ENCODE measurements at regions not wholly inside any gene's neighbourhood (a gene's known extent, or its start where the extent isn't known, plus 50 kb on each side); places are given as distances from the start of the nearest gene placed in this dataset.

- Histone ChIP-seq H3K4me3 (ENCODE audit: control insufficient read depth in 1 of 7, extremely low read depth in 1 of 7, insufficient read depth in 4 of 7, low read depth in 2 of 7, low read length in 6 of 7) (no peak overlapping the region), H3K36me3 (ENCODE audit: control insufficient read depth in 4 of 4, insufficient read depth in 4 of 4, low read length in 3 of 4) (no peaks in the 10 kb centered on the region), H3K27ac (ENCODE audit: insufficient read depth in 1 of 2, low read depth in 1 of 2, low read length in 2 of 2, poor library complexity in 1 of 2, severe bottlenecking in 2 of 2) (no peak overlapping the region), H3K9me3 (ENCODE audit: control extremely low read depth in 1 of 5, control insufficient read depth in 4 of 5, insufficient read depth in 2 of 5, low read depth in 1 of 5, low read length in 4 of 5) (peaks cover 0 to 4% (median 0%) of the 10 kb centered on the region in 5 experiments), H3K27me3 (replicated peaks in 2 of 5; ENCODE audit: control insufficient read depth in 4 of 5, insufficient read depth in 5 of 5, low read length in 4 of 5) (peaks cover 0 to 5% (median 0%) of the 10 kb centered on the region in 5 experiments), H3K4me1 (ENCODE audit: control extremely low read depth in 1 of 4, control insufficient read depth in 4 of 4, insufficient read depth in 4 of 4, low read length in 3 of 4) (peaks cover 0 to 2% (median 0%) of the 10 kb centered on the region in 4 experiments)
- ChIA-PET CTCF (interaction anchor here (0.8 to 2.6 kb wide), 5 partner anchors 11 to 1210 kb away, joined by 3 to 12 read pairs (median 3); no protein-coding TSS in a partner anchor), POLR2A (no interaction called here)
- WGBS (ENCODE audit: insufficient coverage), result 100% methylated on average over 1 of the region's 1 CpG
- no peak for DNase-seq
Observed at GRCh38 chr1:55374216-55374615, 159.1 kb upstream of the USP24 start.

GRCh38 chr1:55369474-55369873 lies 154.3 kb upstream of the USP24 start:
- CTCF ChIA-PET, result no interaction called here
- H3K4me1 ChIP-seq (ENCODE audit: control extremely low read depth in 1 of 4, control insufficient read depth in 4 of 4, insufficient read depth in 4 of 4, low read length in 3 of 4), result no peaks in the 10 kb centered on the region
- H3K36me3 ChIP-seq (ENCODE audit: control insufficient read depth in 4 of 4, insufficient read depth in 4 of 4, low read length in 3 of 4), result no peaks in the 10 kb centered on the region
- H3K27me3 ChIP-seq (replicated peaks in 2 of 5; ENCODE audit: control insufficient read depth in 4 of 5, insufficient read depth in 5 of 5, low read length in 4 of 5), result peaks cover 0 to 5% (median 0%) of the 10 kb centered on the region in 5 experiments
- DNase-seq, result no peak
- H3K27ac ChIP-seq (ENCODE audit: insufficient read depth in 1 of 2, low read depth in 1 of 2, low read length in 2 of 2, poor library complexity in 1 of 2, severe bottlenecking in 2 of 2), result no peak overlapping the region
- H3K9me3 ChIP-seq (ENCODE audit: control extremely low read depth in 1 of 5, control insufficient read depth in 4 of 5, insufficient read depth in 2 of 5, low read depth in 1 of 5, low read length in 4 of 5), result peaks cover 0 to 10% (median 5%) of the 10 kb centered on the region in 5 experiments
- POLR2A ChIA-PET, result no interaction called here
- 76% methylated on average over 3 of the region's 6 CpGs for WGBS (ENCODE audit: insufficient coverage)
- H3K4me3 ChIP-seq (ENCODE audit: control insufficient read depth in 1 of 7, extremely low read depth in 1 of 7, insufficient read depth in 4 of 7, low read depth in 2 of 7, low read length in 6 of 7), result no peak overlapping the region

- no peaks in the 10 kb centered on the region for H3K36me3 ChIP-seq (ENCODE audit: control insufficient read depth in 4 of 4, insufficient read depth in 4 of 4, low read length in 3 of 4)
- ChIA-PET POLR2A (no interaction called here), CTCF (no interaction called here)
- 75% methylated on average over 2 of the region's 3 CpGs for WGBS (ENCODE audit: insufficient coverage)
- H3K4me1 ChIP-seq (ENCODE audit: control extremely low read depth in 1 of 4, control insufficient read depth in 4 of 4, insufficient read depth in 4 of 4, low read length in 3 of 4), result no peaks in the 10 kb centered on the region
- H3K27ac ChIP-seq (ENCODE audit: insufficient read depth in 1 of 2, low read depth in 1 of 2, low read length in 2 of 2, poor library complexity in 1 of 2, severe bottlenecking in 2 of 2), result no peak overlapping the region
- H3K9me3 ChIP-seq (ENCODE audit: control extremely low read depth in 1 of 5, control insufficient read depth in 4 of 5, insufficient read depth in 2 of 5, low read depth in 1 of 5, low read length in 4 of 5), result peaks cover 0 to 10% (median 5%) of the 10 kb centered on the region in 5 experiments
- H3K27me3 ChIP-seq (replicated peaks in 2 of 5; ENCODE audit: control insufficient read depth in 4 of 5, insufficient read depth in 5 of 5, low read length in 4 of 5), result peaks cover 0 to 5% (median 0%) of the 10 kb centered on the region in 5 experiments
- DNase-seq, result no peak
- H3K4me3 ChIP-seq (ENCODE audit: control insufficient read depth in 1 of 7, extremely low read depth in 1 of 7, insufficient read depth in 4 of 7, low read depth in 2 of 7, low read length in 6 of 7), result no peak overlapping the region
Observed at GRCh38 chr1:55368698-55369097, 153.5 kb upstream of the USP24 start.

- Histone ChIP-seq H3K4me3 (ENCODE audit: control insufficient read depth in 1 of 7, extremely low read depth in 1 of 7, insufficient read depth in 4 of 7, low read depth in 2 of 7, low read length in 6 of 7) (no peak overlapping the region), H3K4me1 (ENCODE audit: control extremely low read depth in 1 of 4, control insufficient read depth in 4 of 4, insufficient read depth in 4 of 4, low read length in 3 of 4) (peaks cover 0 to 4% (median under 1%) of the 10 kb centered on the region in 4 experiments), H3K27ac (ENCODE audit: insufficient read depth in 1 of 2, low read depth in 1 of 2, low read length in 2 of 2, poor library complexity in 1 of 2, severe bottlenecking in 2 of 2) (no peak overlapping the region), H3K9me3 (ENCODE audit: control extremely low read depth in 1 of 5, control insufficient read depth in 4 of 5, insufficient read depth in 2 of 5, low read depth in 1 of 5, low read length in 4 of 5) (peaks cover 0 to 10% (median 5%) of the 10 kb centered on the region in 5 experiments), H3K27me3 (replicated peaks in 2 of 5; ENCODE audit: control insufficient read depth in 4 of 5, insufficient read depth in 5 of 5, low read length in 4 of 5) (peaks cover 0 to 5% (median 0%) of the 10 kb centered on the region in 5 experiments), H3K36me3 (ENCODE audit: control insufficient read depth in 4 of 4, insufficient read depth in 4 of 4, low read length in 3 of 4) (no peaks in the 10 kb centered on the region)
- POLR2A ChIA-PET, result no interaction called here
- no peak for DNase-seq
- WGBS (ENCODE audit: insufficient coverage), result 94% methylated on average over 7 of the region's 7 CpGs
- CTCF ChIA-PET, result no interaction called here
Observed at GRCh38 chr1:55367273-55367672, 152.1 kb upstream of the USP24 start.

- no peak for DNase-seq
- H3K4me3 ChIP-seq (ENCODE audit: control insufficient read depth in 1 of 7, extremely low read depth in 1 of 7, insufficient read depth in 4 of 7, low read depth in 2 of 7, low read length in 6 of 7), result no peak overlapping the region
- H3K27ac ChIP-seq (ENCODE audit: insufficient read depth in 1 of 2, low read depth in 1 of 2, low read length in 2 of 2, poor library complexity in 1 of 2, severe bottlenecking in 2 of 2), result no peak overlapping the region
- ChIA-PET POLR2A (no interaction called here), CTCF (no interaction called here)
- peaks cover 0 to 3% (median 0%) of the 10 kb centered on the region in 5 experiments for H3K27me3 ChIP-seq (replicated peaks in 2 of 5; ENCODE audit: control insufficient read depth in 4 of 5, insufficient read depth in 5 of 5, low read length in 4 of 5)
- peaks cover 0 to 4% (median under 1%) of the 10 kb centered on the region in 4 experiments for H3K4me1 ChIP-seq (ENCODE audit: control extremely low read depth in 1 of 4, control insufficient read depth in 4 of 4, insufficient read depth in 4 of 4, low read length in 3 of 4)
- 100% methylated on average over 1 of the region's 3 CpGs for WGBS (ENCODE audit: insufficient coverage)
- H3K36me3 ChIP-seq (ENCODE audit: control insufficient read depth in 4 of 4, insufficient read depth in 4 of 4, low read length in 3 of 4), result no peaks in the 10 kb centered on the region
- H3K9me3 ChIP-seq (ENCODE audit: control extremely low read depth in 1 of 5, control insufficient read depth in 4 of 5, insufficient read depth in 2 of 5, low read depth in 1 of 5, low read length in 4 of 5), result peaks cover 0 to 10% (median 5%) of the 10 kb centered on the region in 5 experiments
Observed at GRCh38 chr1:55364216-55364615, 149.1 kb upstream of the USP24 start.

GRCh38 chr1:55363268-55363667 lies 148.1 kb upstream of the USP24 start:
- no peak overlapping the region for H3K4me3 ChIP-seq (ENCODE audit: control insufficient read depth in 1 of 7, extremely low read depth in 1 of 7, insufficient read depth in 4 of 7, low read depth in 2 of 7, low read length in 6 of 7)
- no CpG with 5 or more reads among the region's 1 CpG for WGBS (ENCODE audit: insufficient coverage)
- POLR2A ChIA-PET, result no interaction called here
- peak; percentile 3 to 65 (median 52) for DNase-seq
- peaks cover 0 to 3% (median 0%) of the 10 kb centered on the region in 5 experiments for H3K27me3 ChIP-seq (replicated peaks in 2 of 5; ENCODE audit: control insufficient read depth in 4 of 5, insufficient read depth in 5 of 5, low read length in 4 of 5)
- H3K36me3 ChIP-seq (ENCODE audit: control insufficient read depth in 4 of 4, insufficient read depth in 4 of 4, low read length in 3 of 4), result no peaks in the 10 kb centered on the region
- CTCF ChIA-PET, result interaction anchor here (0.6 to 3.0 kb wide), 4 partner anchors 10 to 72 kb away, joined by 3 to 9 read pairs (median 4); no protein-coding TSS in a partner anchor
- peaks cover 0 to 5% (median 2%) of the 10 kb centered on the region in 5 experiments for H3K9me3 ChIP-seq (ENCODE audit: control extremely low read depth in 1 of 5, control insufficient read depth in 4 of 5, insufficient read depth in 2 of 5, low read depth in 1 of 5, low read length in 4 of 5)
- no peak overlapping the region for H3K27ac ChIP-seq (ENCODE audit: insufficient read depth in 1 of 2, low read depth in 1 of 2, low read length in 2 of 2, poor library complexity in 1 of 2, severe bottlenecking in 2 of 2)
- H3K4me1 ChIP-seq (ENCODE audit: control extremely low read depth in 1 of 4, control insufficient read depth in 4 of 4, insufficient read depth in 4 of 4, low read length in 3 of 4), result peaks cover 0 to 4% (median under 1%) of the 10 kb centered on the region in 4 experiments

GRCh38 chr1:55362558-55362957 lies 147.4 kb upstream of the USP24 start:
- DNase-seq, result peak in 2 of 3 donors; percentile 7 to 12
- no peak overlapping the region for H3K4me3 ChIP-seq (ENCODE audit: control insufficient read depth in 1 of 7, extremely low read depth in 1 of 7, insufficient read depth in 4 of 7, low read depth in 2 of 7, low read length in 6 of 7)
- 50% methylated on average over 3 of the region's 3 CpGs for WGBS (ENCODE audit: insufficient coverage)
- H3K36me3 ChIP-seq (ENCODE audit: control insufficient read depth in 4 of 4, insufficient read depth in 4 of 4, low read length in 3 of 4), result no peaks in the 10 kb centered on the region
- H3K27ac ChIP-seq (ENCODE audit: insufficient read depth in 1 of 2, low read depth in 1 of 2, low read length in 2 of 2, poor library complexity in 1 of 2, severe bottlenecking in 2 of 2), result no peak overlapping the region
- H3K4me1 ChIP-seq (ENCODE audit: control extremely low read depth in 1 of 4, control insufficient read depth in 4 of 4, insufficient read depth in 4 of 4, low read length in 3 of 4), result peaks cover 0 to 4% (median under 1%) of the 10 kb centered on the region in 4 experiments
- ChIA-PET POLR2A (interaction anchor here (0.6 kb wide), 1 partner anchor 1970 kb away, joined by 4 read pairs; no protein-coding TSS in a partner anchor), CTCF (interaction anchor here (0.9 to 3.0 kb wide), 3 partner anchors 11 to 16 kb away, joined by 3 to 9 read pairs (median 4); no protein-coding TSS in a partner anchor)
- peaks cover 0 to under 1% (median 0%) of the 10 kb centered on the region in 5 experiments for H3K9me3 ChIP-seq (ENCODE audit: control extremely low read depth in 1 of 5, control insufficient read depth in 4 of 5, insufficient read depth in 2 of 5, low read depth in 1 of 5, low read length in 4 of 5)
- H3K27me3 ChIP-seq (replicated peaks in 2 of 5; ENCODE audit: control insufficient read depth in 4 of 5, insufficient read depth in 5 of 5, low read length in 4 of 5), result peaks cover 0 to 4% (median 0%) of the 10 kb centered on the region in 5 experiments

All from common myeloid progenitor, CD34-positive (primary cell).